Vagina (tissue), 2 donors: ENCODE measurements at regions not wholly inside any gene's neighbourhood (a gene's known extent, or its start where the extent isn't known, plus 50 kb on each side); places are given as distances from the start of the nearest gene placed in this dataset.

Experiments used
- POLR2A ChIP-seq, 2 donors: fragments of 450-650 bp; IDR thresholded peaks; one replicate each; pipeline ENCODE4 v1.6.1; 2017; ENCODE audit warnings: antibody characterized with exemption in 2 of 2, mild to moderate bottlenecking in 2 of 2, moderate library complexity in 2 of 2
- TF ChIP-seq, protein P1 (sequence below), 3 experiments: fragments of 450-650 bp in 2 of 3; fragments of 200-600 bp in 1 of 3; sonication (generic) in 1 of 3; IDR thresholded peaks; one replicate each; pipeline ENCODE4 v1.5.1; 2017 to 2019; ENCODE audit warnings: antibody characterized with exemption in 3 of 3, mild to moderate bottlenecking in 2 of 3, moderate library complexity in 2 of 3

DNA sequence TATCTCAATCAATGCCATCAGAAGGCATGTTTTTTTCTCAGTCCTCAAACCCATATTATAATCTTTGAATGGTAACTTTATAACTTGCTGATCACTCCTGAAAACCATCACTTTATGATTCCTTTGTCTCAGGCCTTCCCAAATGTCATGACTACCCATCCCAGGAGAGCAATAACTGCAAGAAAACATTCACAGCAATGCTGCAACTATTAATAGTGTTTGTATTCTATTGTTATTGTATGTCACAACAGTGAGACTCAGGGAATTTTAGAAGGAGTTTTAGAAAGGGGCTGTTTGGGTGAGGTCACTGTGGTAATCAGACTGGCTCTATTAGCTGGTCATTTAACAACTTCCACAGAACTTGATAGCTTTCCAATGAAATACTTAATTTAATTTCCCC, 301.4 kb upstream of the TBX18 start:
- TF ChIP-seq, protein P1, sequence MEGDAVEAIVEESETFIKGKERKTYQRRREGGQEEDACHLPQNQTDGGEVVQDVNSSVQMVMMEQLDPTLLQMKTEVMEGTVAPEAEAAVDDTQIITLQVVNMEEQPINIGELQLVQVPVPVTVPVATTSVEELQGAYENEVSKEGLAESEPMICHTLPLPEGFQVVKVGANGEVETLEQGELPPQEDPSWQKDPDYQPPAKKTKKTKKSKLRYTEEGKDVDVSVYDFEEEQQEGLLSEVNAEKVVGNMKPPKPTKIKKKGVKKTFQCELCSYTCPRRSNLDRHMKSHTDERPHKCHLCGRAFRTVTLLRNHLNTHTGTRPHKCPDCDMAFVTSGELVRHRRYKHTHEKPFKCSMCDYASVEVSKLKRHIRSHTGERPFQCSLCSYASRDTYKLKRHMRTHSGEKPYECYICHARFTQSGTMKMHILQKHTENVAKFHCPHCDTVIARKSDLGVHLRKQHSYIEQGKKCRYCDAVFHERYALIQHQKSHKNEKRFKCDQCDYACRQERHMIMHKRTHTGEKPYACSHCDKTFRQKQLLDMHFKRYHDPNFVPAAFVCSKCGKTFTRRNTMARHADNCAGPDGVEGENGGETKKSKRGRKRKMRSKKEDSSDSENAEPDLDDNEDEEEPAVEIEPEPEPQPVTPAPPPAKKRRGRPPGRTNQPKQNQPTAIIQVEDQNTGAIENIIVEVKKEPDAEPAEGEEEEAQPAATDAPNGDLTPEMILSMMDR (IDR thresholded peaks at IDR 0.05), result no peak
- TF ChIP-seq POLR2A (IDR thresholded peaks at IDR 0.05), result no peak
